Activated naive CD8-positive, alpha-beta T cell (primary cell): ENCODE measurements at regions not wholly inside any gene's neighbourhood (a gene's known extent, or its start where the extent isn't known, plus 50 kb on each side); places are given as distances from the start of the nearest gene placed in this dataset.
"Not testable (repeated sequence)": the region's sequence is repeated elsewhere in the genome, so short reads cannot be mapped to it uniquely, and the experiment has no call there.

ENCODE experiments used
- H3K27ac Mint-ChIP-seq: one replicate; pipeline ENCODE4 v1.8.0; 2021; ENCODE audit warnings: mixed read lengths
- H3K27me3 Mint-ChIP-seq: one replicate; pipeline ENCODE4 v1.8.0; 2021; ENCODE audit warnings: mixed read lengths
- H3K36me3 Mint-ChIP-seq: one replicate; pipeline ENCODE4 v1.8.0; 2021; ENCODE audit warnings: mixed read lengths
- H3K4me1 Mint-ChIP-seq: one replicate; pipeline ENCODE4 v1.8.0; 2021; ENCODE audit warnings: low read depth, mixed read lengths
- H3K4me3 Mint-ChIP-seq: one replicate; pipeline ENCODE4 v1.8.0; 2021; ENCODE audit warnings: mild to moderate bottlenecking, mixed read lengths
- H3K9me3 Mint-ChIP-seq: one replicate; pipeline ENCODE4 v1.8.0; 2021; ENCODE audit warnings: low read depth, mixed read lengths

DNA sequence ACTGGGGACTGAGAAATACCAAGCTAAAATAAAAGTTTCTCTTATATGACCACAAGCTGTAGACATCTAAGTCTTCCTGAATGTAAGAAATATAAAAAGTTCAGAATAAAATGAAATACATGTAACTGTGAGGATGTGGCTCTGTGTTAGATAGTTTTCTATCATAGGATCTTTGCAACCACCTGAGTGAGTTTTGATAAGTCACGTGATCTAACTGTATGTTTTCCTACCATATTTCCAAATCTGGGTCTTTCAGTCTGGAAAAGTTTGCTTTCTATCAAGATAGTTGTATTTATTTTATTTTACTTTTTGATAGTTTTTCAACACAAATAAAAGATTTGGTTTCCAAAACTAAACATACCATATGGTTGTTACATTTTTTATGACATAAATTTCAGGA lies 1905.8 kb upstream of the ACO1 start:
- Mint-ChIP-seq H3K36me3 (no peaks in the 10 kb centered on the region), H3K4me3 (no peak overlapping the region), H3K27me3 (no peaks in the 10 kb centered on the region)

GRCh38 chr9:30482499-30482898 lies 1901.9 kb upstream of the ACO1 start:
- H3K4me3 Mint-ChIP-seq: no peak overlapping the region
- H3K27me3 Mint-ChIP-seq: no peaks in the 10 kb centered on the region
- no peaks in the 10 kb centered on the region for H3K4me1 Mint-ChIP-seq
- H3K27ac Mint-ChIP-seq: no peak overlapping the region
- H3K9me3 Mint-ChIP-seq: no peaks in the 10 kb centered on the region
- H3K36me3 Mint-ChIP-seq: no peaks in the 10 kb centered on the region

More for the DNA sequence above, 1905.8 kb upstream of the ACO1 start:
- Mint-ChIP-seq H3K27ac (no peak overlapping the region), H3K4me1 (no peaks in the 10 kb centered on the region), H3K9me3 (no peaks in the 10 kb centered on the region)

DNA sequence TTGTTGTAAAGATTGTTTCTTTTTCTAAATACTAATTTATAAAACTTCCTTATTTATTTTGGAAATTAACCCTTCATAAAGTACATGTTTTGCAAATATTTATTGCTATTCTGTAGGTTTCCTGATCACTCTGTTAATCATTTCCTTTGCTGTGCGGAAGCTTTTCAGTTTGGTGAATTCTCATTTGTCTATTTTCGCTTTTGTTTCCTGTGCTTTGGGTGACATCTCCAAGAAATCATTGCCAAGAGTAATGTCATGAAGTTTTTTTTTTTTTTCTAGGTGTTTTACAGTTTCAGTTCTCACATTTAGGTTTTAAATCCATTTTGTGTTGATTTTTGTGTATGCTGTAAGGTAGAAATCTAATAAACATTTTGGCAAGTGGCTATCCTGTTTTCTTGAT lies 1899.8 kb upstream of the ACO1 start:
- H3K4me1 Mint-ChIP-seq: no peaks in the 10 kb centered on the region
- H3K9me3 Mint-ChIP-seq: no peaks in the 10 kb centered on the region
- no peaks in the 10 kb centered on the region for H3K27me3 Mint-ChIP-seq
- no peak overlapping the region for H3K27ac Mint-ChIP-seq
- no peak overlapping the region for H3K4me3 Mint-ChIP-seq
- no peaks in the 10 kb centered on the region for H3K36me3 Mint-ChIP-seq

DNA sequence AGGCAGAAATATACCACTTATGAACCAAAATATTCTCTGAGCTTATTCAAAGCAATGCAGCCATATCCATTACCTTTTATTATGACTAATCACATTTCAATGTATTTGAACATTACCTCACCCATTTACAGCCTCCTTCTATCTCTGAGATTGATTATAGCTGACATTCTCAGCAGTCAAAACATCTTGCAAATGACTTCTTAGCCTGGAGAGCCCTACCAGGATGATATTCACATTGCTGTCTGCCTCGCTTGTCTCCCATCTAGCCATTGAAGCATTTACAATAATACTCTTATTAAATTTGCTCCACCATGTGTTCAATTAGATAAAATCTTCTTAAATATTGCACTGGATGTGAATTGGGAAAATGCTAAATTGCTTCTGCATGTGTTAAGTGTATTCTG lies 1879.9 kb upstream of the ACO1 start:
- no peaks in the 10 kb centered on the region for H3K9me3 Mint-ChIP-seq
- no peak overlapping the region for H3K4me3 Mint-ChIP-seq
- H3K27ac Mint-ChIP-seq: no peak overlapping the region
- H3K4me1 Mint-ChIP-seq: no peaks in the 10 kb centered on the region
- H3K27me3 Mint-ChIP-seq: no peaks in the 10 kb centered on the region
- no peaks in the 10 kb centered on the region for H3K36me3 Mint-ChIP-seq

GRCh38 chr9:30505311-30505710 lies 1879.1 kb upstream of the ACO1 start:
- H3K27me3 Mint-ChIP-seq: no peaks in the 10 kb centered on the region
- no peaks in the 10 kb centered on the region for H3K4me1 Mint-ChIP-seq
- H3K36me3 Mint-ChIP-seq: no peaks in the 10 kb centered on the region
- no peak overlapping the region for H3K4me3 Mint-ChIP-seq
- no peaks in the 10 kb centered on the region for H3K9me3 Mint-ChIP-seq
- H3K27ac Mint-ChIP-seq: no peak overlapping the region

DNA sequence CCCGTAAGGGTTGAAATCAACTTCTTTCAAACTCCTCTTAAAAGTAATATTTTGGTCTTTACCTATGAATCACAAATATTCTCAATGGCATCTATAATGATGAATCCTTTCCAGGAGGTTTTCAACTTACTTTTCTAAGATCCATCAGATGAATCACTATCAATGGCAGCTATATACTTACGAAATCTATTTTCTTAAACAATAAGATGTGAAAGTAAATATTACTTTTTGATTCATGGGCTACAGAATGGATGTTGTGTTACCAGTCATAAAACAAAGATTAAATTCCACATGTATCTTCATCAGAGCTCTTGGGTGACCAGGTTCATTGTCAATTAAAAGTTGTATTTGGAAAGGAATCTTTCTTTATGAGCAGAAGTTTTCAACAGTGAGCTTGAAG lies 1877.7 kb upstream of the ACO1 start:
- Mint-ChIP-seq H3K9me3 (no peaks in the 10 kb centered on the region), H3K4me1 (no peaks in the 10 kb centered on the region), H3K4me3 (no peak overlapping the region), H3K36me3 (no peaks in the 10 kb centered on the region), H3K27me3 (no peaks in the 10 kb centered on the region), H3K27ac (no peak overlapping the region)

DNA sequence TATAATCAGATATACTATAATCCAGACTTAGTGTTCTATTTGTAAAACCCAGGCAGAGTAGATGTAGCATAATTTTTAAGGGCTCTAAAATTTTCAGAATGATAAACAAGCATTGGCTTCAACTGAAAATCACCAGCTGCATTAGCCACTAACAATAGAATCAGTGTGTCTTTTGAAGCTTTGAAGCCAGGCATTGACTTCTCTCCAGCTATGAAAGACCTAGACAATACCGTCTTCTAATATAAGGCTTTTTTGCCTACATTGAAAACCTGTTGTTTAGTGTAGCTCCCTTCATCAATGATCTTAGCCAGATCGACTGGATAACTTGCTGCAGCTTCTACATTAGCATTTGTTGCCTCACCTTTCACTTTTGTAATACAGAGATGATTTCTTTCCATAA lies 1877.3 kb upstream of the ACO1 start:
- H3K9me3 Mint-ChIP-seq: no peaks in the 10 kb centered on the region
- no peaks in the 10 kb centered on the region for H3K27me3 Mint-ChIP-seq
- H3K27ac Mint-ChIP-seq: no peak overlapping the region
- no peaks in the 10 kb centered on the region for H3K36me3 Mint-ChIP-seq
- H3K4me1 Mint-ChIP-seq: no peaks in the 10 kb centered on the region
- no peak overlapping the region for H3K4me3 Mint-ChIP-seq

GRCh38 chr9:30511666-30512065 lies 1872.8 kb upstream of the ACO1 start:
- Mint-ChIP-seq H3K27me3 (no peaks in the 10 kb centered on the region), H3K9me3 (no peaks in the 10 kb centered on the region), H3K27ac (no peak overlapping the region), H3K4me1 (no peaks in the 10 kb centered on the region), H3K36me3 (no peaks in the 10 kb centered on the region), H3K4me3 (no peak overlapping the region)

DNA sequence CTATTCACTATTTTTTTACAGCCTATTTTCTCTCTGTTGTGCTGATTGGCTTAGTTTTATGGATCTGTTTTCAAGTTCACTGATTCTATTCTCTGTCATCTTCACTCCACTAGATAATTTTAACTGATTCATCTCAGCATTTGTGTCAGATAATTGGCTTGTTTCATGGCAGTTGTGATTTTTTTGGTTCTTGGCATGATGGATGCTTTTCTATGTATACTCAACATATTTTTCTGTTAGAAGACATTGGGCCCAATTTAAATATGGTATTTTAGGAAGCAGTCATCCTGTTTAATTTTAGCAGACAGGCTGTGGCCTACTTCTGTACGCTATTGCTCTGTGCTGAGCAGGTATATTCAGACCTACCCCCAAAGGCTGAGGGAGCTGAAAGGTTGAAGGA lies 1865.3 kb upstream of the ACO1 start:
- no peak overlapping the region for H3K27ac Mint-ChIP-seq
- no peaks in the 10 kb centered on the region for H3K9me3 Mint-ChIP-seq
- H3K36me3 Mint-ChIP-seq: no peaks in the 10 kb centered on the region
- H3K4me3 Mint-ChIP-seq: no peak overlapping the region
- no peaks in the 10 kb centered on the region for H3K4me1 Mint-ChIP-seq
- no peaks in the 10 kb centered on the region for H3K27me3 Mint-ChIP-seq

GRCh38 chr9:30519756-30520155 lies 1864.7 kb upstream of the ACO1 start:
- Mint-ChIP-seq H3K9me3 (no peaks in the 10 kb centered on the region), H3K4me3 (no peak overlapping the region), H3K36me3 (no peaks in the 10 kb centered on the region), H3K4me1 (no peaks in the 10 kb centered on the region), H3K27me3 (no peaks in the 10 kb centered on the region), H3K27ac (no peak overlapping the region)

DNA sequence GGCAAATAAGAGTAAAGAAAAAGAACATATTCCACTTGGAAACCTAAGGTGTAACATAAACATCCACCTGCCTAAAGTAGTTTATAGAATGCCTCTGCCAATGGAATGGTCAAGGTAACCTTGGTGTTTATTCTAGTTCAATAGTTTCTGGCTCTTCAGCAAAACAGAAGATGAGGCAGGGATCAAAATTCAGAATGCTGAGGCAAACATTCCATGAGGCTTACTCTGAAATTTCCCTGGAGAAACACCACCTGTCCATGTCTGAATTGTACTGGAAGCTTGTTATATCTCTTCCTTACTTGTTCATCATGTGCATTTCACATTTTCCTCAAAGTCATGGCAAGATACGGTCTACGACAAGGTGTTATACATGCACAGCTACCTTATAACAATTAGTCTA lies 1862.4 kb upstream of the ACO1 start:
- Mint-ChIP-seq H3K27me3 (no peaks in the 10 kb centered on the region), H3K4me1 (no peaks in the 10 kb centered on the region), H3K4me3 (no peak overlapping the region), H3K9me3 (no peaks in the 10 kb centered on the region), H3K27ac (no peak overlapping the region), H3K36me3 (no peaks in the 10 kb centered on the region)

GRCh38 chr9:30522486-30522885 lies 1862.0 kb upstream of the ACO1 start:
- Mint-ChIP-seq H3K4me3 (no peak overlapping the region), H3K27ac (no peak overlapping the region), H3K4me1 (no peaks in the 10 kb centered on the region), H3K36me3 (no peaks in the 10 kb centered on the region), H3K27me3 (no peaks in the 10 kb centered on the region), H3K9me3 (no peaks in the 10 kb centered on the region)

DNA sequence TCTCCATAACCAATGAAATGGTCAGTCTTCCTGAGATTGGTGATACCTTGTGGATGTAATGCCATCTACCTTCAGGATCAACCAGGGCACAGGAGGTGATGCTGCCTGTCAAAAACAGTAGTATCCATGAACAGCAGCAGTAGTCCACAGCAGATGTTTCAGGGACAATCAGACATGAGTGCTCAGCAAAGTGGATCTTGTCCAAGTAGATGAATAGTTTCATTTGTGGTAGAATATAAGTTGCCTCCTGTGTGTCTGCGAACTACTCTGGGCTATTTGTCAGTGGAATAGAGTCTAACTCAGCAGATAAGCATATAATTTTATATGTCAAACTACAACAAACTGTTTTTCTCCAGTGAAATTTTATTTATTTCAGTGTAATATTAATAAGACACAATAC lies 1860.1 kb upstream of the ACO1 start:
- Mint-ChIP-seq H3K27me3 (no peaks in the 10 kb centered on the region), H3K36me3 (no peaks in the 10 kb centered on the region), H3K27ac (no peak overlapping the region), H3K9me3 (no peaks in the 10 kb centered on the region), H3K4me3 (no peak overlapping the region), H3K4me1 (no peaks in the 10 kb centered on the region)

- H3K36me3 Mint-ChIP-seq: no peaks in the 10 kb centered on the region
Observed at GRCh38 chr9:30534455-30534854, 1850.0 kb upstream of the ACO1 start.

GRCh38 chr9:30534896-30535295 lies 1849.5 kb upstream of the ACO1 start:
- Mint-ChIP-seq H3K27me3 (no peaks in the 10 kb centered on the region), H3K27ac (no peak overlapping the region), H3K9me3 (peaks cover 15% of the 10 kb centered on the region), H3K4me3 (no peak overlapping the region), H3K36me3 (no peaks in the 10 kb centered on the region), H3K4me1 (no peaks in the 10 kb centered on the region)

More at GRCh38 chr9:30534455-30534854, 1850.0 kb upstream of the ACO1 start:
- Mint-ChIP-seq H3K27ac (no peak overlapping the region), H3K27me3 (no peaks in the 10 kb centered on the region), H3K4me3 (no peak overlapping the region), H3K9me3 (peaks cover 15% of the 10 kb centered on the region), H3K4me1 (no peaks in the 10 kb centered on the region)

- Mint-ChIP-seq H3K9me3 (peaks cover 15% of the 10 kb centered on the region), H3K27me3 (no peaks in the 10 kb centered on the region), H3K4me1 (no peaks in the 10 kb centered on the region), H3K27ac (no peak overlapping the region), H3K36me3 (no peaks in the 10 kb centered on the region), H3K4me3 (no peak overlapping the region)
Observed at GRCh38 chr9:30536494-30536893, 1847.9 kb upstream of the ACO1 start.

DNA sequence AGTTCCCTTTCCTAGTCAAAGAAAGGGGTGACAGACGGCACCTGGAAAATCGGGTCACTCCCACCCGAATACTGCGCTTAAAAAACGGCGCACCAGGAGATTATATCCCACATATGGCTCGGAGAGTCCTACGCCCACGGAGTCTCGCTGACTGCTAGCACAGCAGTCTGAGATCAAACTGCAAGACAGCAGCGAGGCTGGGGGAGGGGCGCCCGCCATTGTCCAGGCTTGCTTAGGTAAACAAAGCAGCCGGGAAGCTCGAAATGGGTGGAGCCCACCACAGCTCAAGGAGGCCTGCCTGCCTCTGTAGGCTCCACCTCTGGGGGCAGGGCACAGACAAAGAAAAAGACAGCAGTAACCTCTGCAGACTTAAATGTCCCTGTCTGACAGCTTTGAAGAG lies 1844.7 kb upstream of the ACO1 start:
- H3K27ac Mint-ChIP-seq, H3K4me1 Mint-ChIP-seq, H3K27me3 Mint-ChIP-seq, H3K4me3 Mint-ChIP-seq, H3K36me3 Mint-ChIP-seq: not testable (repeated sequence)
- H3K9me3 Mint-ChIP-seq: peaks cover 15% of the 10 kb centered on the region
